ENCODE measurements at regions not wholly inside any gene's neighbourhood (a gene's known extent, or its start where the extent isn't known, plus 50 kb on each side); places are given as distances from the start of the nearest gene placed in this dataset.

GRCh38 chr4:116959045-116959444, 126.3 kb downstream of the TRAM1L1 start:
- intact Hi-C loops (cut with DNase I), result no loop called here
- DNase-seq (ENCODE audit: extremely low spot score), result no peak
- H3K27me3 ChIP-seq, result no peaks in the 10 kb centered on the region
- H3K36me3 ChIP-seq, result no peaks in the 10 kb centered on the region
- H3K9me3 ChIP-seq, result no peaks in the 10 kb centered on the region
- H3K27ac ChIP-seq (replicated peaks in 1 of 4), result no peak overlapping the region
- H3K4me1 ChIP-seq, result no peaks in the 10 kb centered on the region
- TF ChIP-seq POLR2A (IDR thresholded peaks at IDR 0.05; ENCODE audit: low read depth), result no peak
- TF ChIP-seq POLR2AphosphoS5 (IDR thresholded peaks at IDR 0.05), result no peak
- no peak for TF ChIP-seq CTCF (IDR thresholded peaks at IDR 0.05)
- H3K4me3 ChIP-seq, result no peak overlapping the region

GRCh38 chr4:116953947-116954346, 131.4 kb downstream of the TRAM1L1 start:
- Histone ChIP-seq H3K27ac (replicated peaks in 1 of 4) (no peak overlapping the region), H3K36me3 (no peaks in the 10 kb centered on the region), H3K9me3 (no peaks in the 10 kb centered on the region), H3K4me1 (no peaks in the 10 kb centered on the region), H3K4me3 (no peak overlapping the region), H3K27me3 (no peaks in the 10 kb centered on the region)
- intact Hi-C loops (cut with DNase I), result no loop called here
- no peak for DNase-seq (ENCODE audit: extremely low spot score)
- 49% methylated on average over 3 of the region's 3 CpGs for WGBS
- TF ChIP-seq POLR2A (IDR thresholded peaks at IDR 0.05; ENCODE audit: low read depth) (no peak), POLR2AphosphoS5 (IDR thresholded peaks at IDR 0.05) (no peak), EP300 (IDR thresholded peaks at IDR 0.05) (no peak), CTCF (IDR thresholded peaks at IDR 0.05) (no peak)

GRCh38 chr4:116952530-116953136, 132.7 kb downstream of the TRAM1L1 start:
- DNase-seq (ENCODE audit: extremely low spot score), result no peak
- H3K4me3 ChIP-seq, result no peak overlapping the region
- no peak for TF ChIP-seq EP300 (IDR thresholded peaks at IDR 0.05)
- no peak for TF ChIP-seq POLR2A (IDR thresholded peaks at IDR 0.05; ENCODE audit: low read depth)
- TF ChIP-seq CTCF (IDR thresholded peaks at IDR 0.05), result no peak
- TF ChIP-seq POLR2AphosphoS5 (IDR thresholded peaks at IDR 0.05), result no peak
- no peaks in the 10 kb centered on the region for H3K4me1 ChIP-seq
- no peaks in the 10 kb centered on the region for H3K36me3 ChIP-seq
- no peaks in the 10 kb centered on the region for H3K27me3 ChIP-seq
- no peaks in the 10 kb centered on the region for H3K9me3 ChIP-seq
- WGBS, result 59% methylated on average over 5 of the region's 5 CpGs
- no peak overlapping the region for H3K27ac ChIP-seq (replicated peaks in 1 of 4)
- intact Hi-C loops (cut with DNase I), result no loop called here

- H3K4me3 ChIP-seq, result no peak overlapping the region
- WGBS, result 63% methylated on average over 4 of the region's 4 CpGs
- intact Hi-C loops (cut with DNase I), result no loop called here
- no peak for TF ChIP-seq POLR2AphosphoS5 (IDR thresholded peaks at IDR 0.05)
- TF ChIP-seq CTCF (IDR thresholded peaks at IDR 0.05), result no peak
- no peak for TF ChIP-seq POLR2A (IDR thresholded peaks at IDR 0.05; ENCODE audit: low read depth)
- TF ChIP-seq EP300 (IDR thresholded peaks at IDR 0.05), result no peak
- H3K4me1 ChIP-seq, result no peaks in the 10 kb centered on the region
- H3K36me3 ChIP-seq, result no peaks in the 10 kb centered on the region
- H3K9me3 ChIP-seq, result no peaks in the 10 kb centered on the region
- no peaks in the 10 kb centered on the region for H3K27me3 ChIP-seq
- no peak overlapping the region for H3K27ac ChIP-seq (replicated peaks in 1 of 4)
- DNase-seq (ENCODE audit: extremely low spot score), result no peak
Measured at GRCh38 chr4:116949856-116950255, 135.5 kb downstream of the TRAM1L1 start.

- TF ChIP-seq POLR2A (IDR thresholded peaks at IDR 0.05; ENCODE audit: low read depth) (no peak), CTCF (IDR thresholded peaks at IDR 0.05) (no peak), EP300 (IDR thresholded peaks at IDR 0.05) (no peak)
- Histone ChIP-seq H3K4me3 (no peak overlapping the region), H3K27me3 (no peaks in the 10 kb centered on the region), H3K4me1 (no peaks in the 10 kb centered on the region), H3K27ac (replicated peaks in 1 of 4) (no peak overlapping the region), H3K9me3 (no peaks in the 10 kb centered on the region), H3K36me3 (no peaks in the 10 kb centered on the region)
- intact Hi-C loops (cut with DNase I), result no loop called here
- no peak for DNase-seq (ENCODE audit: extremely low spot score)
- WGBS, result 28% methylated on average over 3 of the region's 3 CpGs
Measured at GRCh38 chr4:116942315-116942714, 143.1 kb downstream of the TRAM1L1 start.

Data from esophagus muscularis mucosa (tissue), 4 donors.